Glomerular endothelial cell (primary cell): ENCODE measurements at regions not wholly inside any gene's neighbourhood (a gene's known extent, or its start where the extent isn't known, plus 50 kb on each side); places are given as distances from the start of the nearest gene placed in this dataset.

Experiments
- DNase-seq: peaks from one replicate; pipeline ENCODE4 v3.0.0-alpha.2; 2011; ENCODE audit warnings: low read depth, low spot score; ENCODE audit errors: extremely low read depth

- no peak for DNase-seq
Measured at GRCh38 chr4:184529283-184529682, 54.9 kb upstream of the IRF2 start.

- no peak for DNase-seq
Measured at GRCh38 chr4:184528713-184529112, 54.4 kb upstream of the IRF2 start.

GRCh38 chr4:184528051-184528450, 53.7 kb upstream of the IRF2 start:
- DNase-seq = no peak

DNA sequence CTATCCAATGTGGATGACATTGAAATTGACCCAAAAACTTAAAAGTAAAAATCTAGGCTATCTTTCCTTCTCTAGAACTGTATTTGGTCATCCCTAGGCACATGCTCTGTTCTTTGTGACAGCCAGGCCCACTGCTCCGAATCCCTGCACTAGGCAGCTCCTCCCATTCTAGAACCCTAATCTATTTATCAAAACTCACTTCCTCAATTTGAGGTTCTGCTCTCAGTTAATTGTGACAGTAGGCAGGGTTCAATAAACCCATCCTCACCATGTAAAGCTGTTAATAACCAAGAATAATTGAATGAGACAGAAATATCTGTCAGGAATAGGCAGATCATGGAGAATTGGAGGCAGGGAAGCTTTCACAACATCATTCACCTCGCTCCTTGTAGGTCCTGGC, 51.9 kb upstream of the IRF2 start:
- no peak for DNase-seq
